Esophagus squamous epithelium (tissue), 4 donors: ENCODE measurements at regions not wholly inside any gene's neighbourhood (a gene's known extent, or its start where the extent isn't known, plus 50 kb on each side); places are given as distances from the start of the nearest gene placed in this dataset.

Experiments
- POLR2A ChIP-seq, 4 donors: fragments of 450-650 bp; IDR thresholded peaks; one replicate each; pipeline ENCODE4 v1.6.1; 2017; ENCODE audit warnings: antibody characterized with exemption in 4 of 4, mild to moderate bottlenecking in 4 of 4, moderate library complexity in 3 of 4
- TF ChIP-seq, protein P1 (sequence below), 6 experiments: fragments of 450-650 bp in 4 of 6; fragments of 200-600 bp in 2 of 6; sonication (generic) in 2 of 6; IDR thresholded peaks; one replicate each; pipeline ENCODE4 v1.5.1; 2016 to 2019; ENCODE audit warnings: antibody characterized with exemption in 6 of 6, mild to moderate bottlenecking in 4 of 6, moderate library complexity in 4 of 6

- TF ChIP-seq, protein P1, sequence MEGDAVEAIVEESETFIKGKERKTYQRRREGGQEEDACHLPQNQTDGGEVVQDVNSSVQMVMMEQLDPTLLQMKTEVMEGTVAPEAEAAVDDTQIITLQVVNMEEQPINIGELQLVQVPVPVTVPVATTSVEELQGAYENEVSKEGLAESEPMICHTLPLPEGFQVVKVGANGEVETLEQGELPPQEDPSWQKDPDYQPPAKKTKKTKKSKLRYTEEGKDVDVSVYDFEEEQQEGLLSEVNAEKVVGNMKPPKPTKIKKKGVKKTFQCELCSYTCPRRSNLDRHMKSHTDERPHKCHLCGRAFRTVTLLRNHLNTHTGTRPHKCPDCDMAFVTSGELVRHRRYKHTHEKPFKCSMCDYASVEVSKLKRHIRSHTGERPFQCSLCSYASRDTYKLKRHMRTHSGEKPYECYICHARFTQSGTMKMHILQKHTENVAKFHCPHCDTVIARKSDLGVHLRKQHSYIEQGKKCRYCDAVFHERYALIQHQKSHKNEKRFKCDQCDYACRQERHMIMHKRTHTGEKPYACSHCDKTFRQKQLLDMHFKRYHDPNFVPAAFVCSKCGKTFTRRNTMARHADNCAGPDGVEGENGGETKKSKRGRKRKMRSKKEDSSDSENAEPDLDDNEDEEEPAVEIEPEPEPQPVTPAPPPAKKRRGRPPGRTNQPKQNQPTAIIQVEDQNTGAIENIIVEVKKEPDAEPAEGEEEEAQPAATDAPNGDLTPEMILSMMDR (IDR thresholded peaks at IDR 0.05): no peak
- no peak for TF ChIP-seq POLR2A (IDR thresholded peaks at IDR 0.05)
These were observed 636.6 kb upstream of the MAN1A1 start for GRCh38 chr6:119985952-119986736.
